ENCODE measurements at regions not wholly inside any gene's neighbourhood (a gene's known extent, or its start where the extent isn't known, plus 50 kb on each side); places are given as distances from the start of the nearest gene placed in this dataset.

DNA sequence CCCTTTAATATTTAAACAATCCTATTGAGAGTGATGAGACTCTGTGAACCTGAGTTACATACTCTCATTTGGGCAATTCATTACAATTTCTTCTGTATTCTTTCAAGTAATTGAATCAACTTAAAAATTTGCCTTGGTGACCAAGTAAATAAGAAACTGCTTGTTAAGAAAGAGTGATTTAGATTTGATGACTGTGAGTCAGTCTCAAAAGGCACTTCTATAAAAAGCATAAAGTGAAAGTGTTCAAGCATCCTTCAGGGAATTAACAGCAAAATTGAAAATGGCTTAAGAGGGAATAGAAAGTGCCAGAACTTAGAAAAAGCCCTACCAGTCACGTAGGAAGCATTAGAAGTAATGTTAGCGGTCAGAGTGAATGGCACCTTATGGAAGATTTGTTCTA lies 654.7 kb downstream of the EPM2A start (continued):
- TF ChIP-seq, protein P1, sequence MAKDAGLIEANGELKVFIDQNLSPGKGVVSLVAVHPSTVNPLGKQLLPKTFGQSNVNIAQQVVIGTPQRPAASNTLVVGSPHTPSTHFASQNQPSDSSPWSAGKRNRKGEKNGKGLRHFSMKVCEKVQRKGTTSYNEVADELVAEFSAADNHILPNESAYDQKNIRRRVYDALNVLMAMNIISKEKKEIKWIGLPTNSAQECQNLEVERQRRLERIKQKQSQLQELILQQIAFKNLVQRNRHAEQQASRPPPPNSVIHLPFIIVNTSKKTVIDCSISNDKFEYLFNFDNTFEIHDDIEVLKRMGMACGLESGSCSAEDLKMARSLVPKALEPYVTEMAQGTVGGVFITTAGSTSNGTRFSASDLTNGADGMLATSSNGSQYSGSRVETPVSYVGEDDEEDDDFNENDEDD (CRISPR knock-in tag; IDR thresholded peaks at IDR 0.05; ENCODE audit: borderline replicate concordance): no peak
- TF ChIP-seq KLF13 (CRISPR knock-in tag; IDR thresholded peaks at IDR 0.05) (no peak), ZBTB21 (CRISPR knock-in tag; IDR thresholded peaks at IDR 0.05) (no peak), RBM22 (optimal IDR thresholded peaks at IDR 0.05; ENCODE audit: low read length) (no peak), TCF7L2 (IDR thresholded peaks at IDR 0.05; ENCODE audit: low read depth, low read length) (no peak), SMAD3 (CRISPR knock-in tag; IDR thresholded peaks at IDR 0.05) (no peak)
- TF ChIP-seq, protein P2, sequence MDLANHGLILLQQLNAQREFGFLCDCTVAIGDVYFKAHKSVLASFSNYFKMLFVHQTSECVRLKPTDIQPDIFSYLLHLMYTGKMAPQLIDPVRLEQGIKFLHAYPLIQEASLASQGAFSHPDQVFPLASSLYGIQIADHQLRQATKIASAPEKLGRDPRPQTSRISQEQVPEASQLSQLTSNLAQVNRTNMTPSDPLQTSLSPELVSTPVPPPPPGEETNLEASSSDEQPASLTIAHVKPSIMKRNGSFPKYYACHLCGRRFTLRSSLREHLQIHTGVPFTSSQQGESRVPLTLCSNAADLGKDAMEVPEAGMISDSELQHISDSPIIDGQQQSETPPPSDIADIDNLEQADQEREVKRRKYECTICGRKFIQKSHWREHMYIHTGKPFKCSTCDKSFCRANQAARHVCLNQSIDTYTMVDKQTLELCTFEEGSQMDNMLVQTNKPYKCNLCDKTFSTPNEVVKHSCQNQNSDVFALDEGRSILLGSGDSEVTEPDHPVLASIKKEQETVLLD (CRISPR knock-in tag; IDR thresholded peaks at IDR 0.05; ENCODE audit: low read depth): no peak
- TF ChIP-seq, protein P3, sequence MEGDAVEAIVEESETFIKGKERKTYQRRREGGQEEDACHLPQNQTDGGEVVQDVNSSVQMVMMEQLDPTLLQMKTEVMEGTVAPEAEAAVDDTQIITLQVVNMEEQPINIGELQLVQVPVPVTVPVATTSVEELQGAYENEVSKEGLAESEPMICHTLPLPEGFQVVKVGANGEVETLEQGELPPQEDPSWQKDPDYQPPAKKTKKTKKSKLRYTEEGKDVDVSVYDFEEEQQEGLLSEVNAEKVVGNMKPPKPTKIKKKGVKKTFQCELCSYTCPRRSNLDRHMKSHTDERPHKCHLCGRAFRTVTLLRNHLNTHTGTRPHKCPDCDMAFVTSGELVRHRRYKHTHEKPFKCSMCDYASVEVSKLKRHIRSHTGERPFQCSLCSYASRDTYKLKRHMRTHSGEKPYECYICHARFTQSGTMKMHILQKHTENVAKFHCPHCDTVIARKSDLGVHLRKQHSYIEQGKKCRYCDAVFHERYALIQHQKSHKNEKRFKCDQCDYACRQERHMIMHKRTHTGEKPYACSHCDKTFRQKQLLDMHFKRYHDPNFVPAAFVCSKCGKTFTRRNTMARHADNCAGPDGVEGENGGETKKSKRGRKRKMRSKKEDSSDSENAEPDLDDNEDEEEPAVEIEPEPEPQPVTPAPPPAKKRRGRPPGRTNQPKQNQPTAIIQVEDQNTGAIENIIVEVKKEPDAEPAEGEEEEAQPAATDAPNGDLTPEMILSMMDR (CRISPR knock-in tag; IDR thresholded peaks at IDR 0.05): no peak
- TF ChIP-seq, protein P4, sequence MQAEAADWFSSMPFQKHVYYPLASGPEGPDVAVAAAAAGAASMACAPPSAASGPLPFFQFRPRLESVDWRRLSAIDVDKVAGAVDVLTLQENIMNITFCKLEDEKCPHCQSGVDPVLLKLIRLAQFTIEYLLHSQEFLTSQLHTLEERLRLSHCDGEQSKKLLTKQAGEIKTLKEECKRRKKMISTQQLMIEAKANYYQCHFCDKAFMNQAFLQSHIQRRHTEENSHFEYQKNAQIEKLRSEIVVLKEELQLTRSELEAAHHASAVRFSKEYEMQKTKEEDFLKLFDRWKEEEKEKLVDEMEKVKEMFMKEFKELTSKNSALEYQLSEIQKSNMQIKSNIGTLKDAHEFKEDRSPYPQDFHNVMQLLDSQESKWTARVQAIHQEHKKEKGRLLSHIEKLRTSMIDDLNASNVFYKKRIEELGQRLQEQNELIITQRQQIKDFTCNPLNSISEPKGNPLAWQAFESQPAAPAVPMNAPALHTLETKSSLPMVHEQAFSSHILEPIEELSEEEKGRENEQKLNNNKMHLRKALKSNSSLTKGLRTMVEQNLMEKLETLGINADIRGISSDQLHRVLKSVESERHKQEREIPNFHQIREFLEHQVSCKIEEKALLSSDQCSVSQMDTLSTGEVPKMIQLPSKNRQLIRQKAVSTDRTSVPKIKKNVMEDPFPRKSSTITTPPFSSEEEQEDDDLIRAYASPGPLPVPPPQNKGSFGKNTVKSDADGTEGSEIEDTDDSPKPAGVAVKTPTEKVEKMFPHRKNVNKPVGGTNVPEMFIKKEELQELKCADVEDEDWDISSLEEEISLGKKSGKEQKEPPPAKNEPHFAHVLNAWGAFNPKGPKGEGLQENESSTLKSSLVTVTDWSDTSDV (CRISPR knock-in tag; IDR thresholded peaks at IDR 0.05): no peak

All from HepG2 (cell line).